Activated T-cell treated with anti-CD3 and anti-CD28 coated beads, Interleukin-2, amount 50 U/mL, for 1 hour (primary cell): ENCODE measurements at regions not wholly inside any gene's neighbourhood (a gene's known extent, or its start where the extent isn't known, plus 50 kb on each side); places are given as distances from the start of the nearest gene placed in this dataset.

ENCODE experiments used
- DNase-seq: peaks from one replicate; pipeline ENCODE4 v3.0.0-alpha.2; 2020

DNA sequence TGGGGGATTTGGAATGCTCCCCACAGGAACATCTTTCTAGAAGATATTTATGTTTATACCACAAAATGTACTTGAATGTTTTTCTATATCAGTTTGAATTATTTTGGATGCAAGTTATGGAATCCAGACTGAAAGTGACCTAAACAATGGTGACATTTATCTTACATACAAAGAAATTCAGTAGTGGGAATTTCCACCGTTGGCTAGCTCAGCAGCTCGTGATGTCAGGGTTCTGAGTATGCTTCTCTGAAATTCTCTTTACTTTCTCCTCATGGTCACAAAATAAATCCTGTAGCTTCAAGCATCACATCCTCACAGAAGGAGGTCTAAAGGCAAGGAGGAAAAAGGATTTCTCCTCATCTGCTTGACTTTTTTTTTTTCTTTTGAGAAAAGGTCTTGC, 105.3 kb downstream of the AKAIN1 start:
- no peak for DNase-seq

DNA sequence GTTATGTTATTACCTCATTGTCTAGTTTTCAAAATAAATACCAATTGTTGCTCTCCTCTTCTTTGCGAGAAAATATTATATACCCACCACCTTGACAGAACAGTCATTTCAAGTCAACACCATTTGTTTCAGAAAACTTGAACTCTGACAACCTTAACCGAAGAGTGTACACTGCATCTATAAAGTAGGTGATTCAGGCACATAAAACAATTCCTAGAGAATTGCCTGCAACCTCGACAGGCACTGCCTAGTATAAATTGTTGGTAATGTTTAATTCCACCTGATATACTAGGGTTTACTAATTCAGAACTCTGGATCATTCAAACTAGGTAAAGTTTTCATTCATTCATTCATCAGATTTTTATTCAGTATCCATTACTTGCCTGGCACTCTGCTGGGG, 121.8 kb downstream of the AKAIN1 start:
- no peak for DNase-seq

DNA sequence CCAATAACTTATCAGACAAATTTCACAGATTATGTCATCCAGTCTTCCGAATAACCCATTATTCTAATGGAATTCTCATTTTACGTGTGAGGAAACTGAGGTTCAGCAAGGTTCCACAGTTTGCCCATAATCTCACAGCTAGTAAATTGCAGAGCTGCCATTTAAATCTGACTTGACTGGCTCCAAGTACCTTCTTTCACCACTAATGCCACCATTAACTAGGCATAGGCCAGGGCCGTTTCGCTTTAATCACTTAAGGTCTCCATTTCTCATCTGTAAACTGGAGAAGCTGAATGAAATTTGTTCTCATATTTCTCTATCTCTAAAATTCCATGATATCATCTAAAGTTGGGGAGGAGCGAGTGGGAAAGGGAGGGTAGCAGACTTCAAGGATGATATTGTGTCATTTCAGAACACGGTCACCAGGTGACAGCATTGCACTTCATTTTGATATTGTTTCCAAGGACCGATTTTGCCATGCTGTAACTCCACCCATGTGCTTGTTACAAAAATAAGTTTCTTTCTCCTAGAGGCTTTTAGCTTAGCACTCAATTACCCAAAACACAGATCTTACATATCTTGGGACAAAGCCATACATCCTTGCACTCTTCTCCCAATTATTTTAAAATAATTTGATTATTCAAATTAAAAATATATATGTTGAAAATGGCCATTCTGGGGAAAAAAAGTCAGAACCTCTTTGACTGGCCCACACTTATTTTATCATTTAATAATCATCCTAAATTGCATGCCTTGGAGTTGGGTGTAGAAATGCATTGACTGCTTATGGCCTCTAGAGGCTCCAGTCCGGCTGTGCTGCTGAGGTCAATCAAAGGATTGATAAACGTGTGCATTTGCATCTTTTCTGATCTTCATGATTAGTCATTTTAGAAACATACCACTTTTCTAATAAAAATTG, 123.8 kb downstream of the AKAIN1 start:
- no peak for DNase-seq

DNA sequence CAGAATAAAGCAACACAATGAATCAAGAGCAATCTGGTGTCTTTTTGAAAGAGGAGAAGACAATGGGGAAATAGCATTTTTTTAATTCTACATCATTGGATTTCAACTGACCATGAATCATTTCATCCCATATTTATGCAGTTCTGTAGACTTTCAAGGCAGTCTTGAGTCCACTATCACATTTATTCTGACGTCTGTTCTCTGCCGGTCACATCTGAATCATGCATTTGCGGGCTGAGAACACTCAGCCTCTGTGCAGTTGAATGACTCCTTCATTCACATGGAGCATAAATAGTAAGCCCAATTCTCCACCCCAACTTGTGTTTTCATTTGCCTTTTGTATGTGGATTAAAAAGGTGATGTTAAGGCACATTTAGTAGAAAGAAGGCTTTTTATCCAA, 128.2 kb downstream of the AKAIN1 start:
- no peak for DNase-seq

DNA sequence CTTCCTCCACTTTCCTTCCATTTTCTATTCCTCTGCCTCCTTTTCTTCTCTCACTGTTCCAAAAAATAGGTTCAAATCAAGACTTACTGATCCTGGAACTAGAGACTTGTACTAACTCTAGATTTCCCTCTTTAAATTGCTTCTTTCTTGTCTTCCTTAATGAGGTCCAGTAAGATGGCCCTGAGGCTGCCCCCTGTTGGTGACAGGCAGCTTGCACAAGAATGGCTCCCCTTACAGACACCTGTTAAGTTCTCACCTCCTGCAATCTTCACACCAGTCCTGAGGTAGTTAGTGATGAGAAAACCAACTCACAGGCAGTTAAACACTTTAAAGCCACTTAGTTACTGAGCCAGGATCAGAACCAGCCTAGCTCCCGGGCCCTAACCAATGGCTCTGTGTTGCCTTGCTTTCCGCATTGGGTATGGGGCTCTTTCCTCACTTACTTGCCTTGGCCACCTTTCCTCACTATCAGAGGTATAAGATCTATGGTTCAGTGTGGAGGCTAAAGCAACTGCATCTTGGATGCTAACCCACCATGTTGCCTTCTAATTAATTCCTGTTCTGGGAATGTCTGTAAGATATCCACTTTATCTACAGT, 130.6 kb downstream of the AKAIN1 start:
- DNase-seq = no peak

DNA sequence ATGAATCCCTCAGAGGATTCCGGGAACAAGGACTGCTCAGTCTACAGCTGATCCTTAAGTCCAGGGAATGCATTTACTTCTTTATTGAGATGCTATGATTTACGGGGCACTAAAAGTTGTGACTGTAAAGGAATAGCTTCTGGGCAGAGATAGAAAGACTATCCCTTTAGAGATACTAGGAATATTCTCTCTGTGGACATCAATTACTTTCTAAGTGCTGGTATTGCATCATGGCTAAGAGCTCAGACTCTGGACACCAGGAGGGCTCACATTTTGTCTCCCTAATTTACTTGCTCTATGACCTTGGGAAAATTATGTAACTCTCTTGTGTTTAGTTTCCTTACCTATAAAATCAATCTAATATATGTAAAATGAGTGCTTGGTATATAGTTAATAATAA, 131.4 kb downstream of the AKAIN1 start:
- DNase-seq = no peak

DNA sequence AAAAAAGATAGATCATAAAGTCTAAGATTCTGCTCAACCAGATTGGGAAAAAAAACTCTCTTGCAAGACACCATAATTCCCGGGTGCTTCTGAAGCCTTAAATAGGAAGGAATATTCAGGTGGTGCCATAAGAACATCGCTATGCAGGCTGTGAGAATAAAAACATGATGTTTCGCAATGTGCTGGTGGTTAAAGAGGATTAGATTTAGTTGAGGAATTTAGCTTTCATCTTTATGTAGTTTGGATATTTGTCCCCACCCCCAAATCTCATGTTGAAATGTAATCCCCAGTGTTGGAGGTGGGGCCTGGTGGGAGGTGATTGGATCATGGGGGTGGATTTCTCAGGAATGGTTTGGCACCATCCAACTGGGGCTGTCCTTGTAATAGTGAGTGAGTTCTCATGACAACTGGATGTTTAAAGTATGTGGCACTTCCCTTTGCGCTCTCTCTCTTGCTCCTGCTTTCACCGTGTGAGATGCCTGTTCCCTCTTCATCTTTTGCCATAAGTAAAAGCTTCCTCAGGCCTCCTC, 132.2 kb downstream of the AKAIN1 start:
- DNase-seq = no peak

DNA sequence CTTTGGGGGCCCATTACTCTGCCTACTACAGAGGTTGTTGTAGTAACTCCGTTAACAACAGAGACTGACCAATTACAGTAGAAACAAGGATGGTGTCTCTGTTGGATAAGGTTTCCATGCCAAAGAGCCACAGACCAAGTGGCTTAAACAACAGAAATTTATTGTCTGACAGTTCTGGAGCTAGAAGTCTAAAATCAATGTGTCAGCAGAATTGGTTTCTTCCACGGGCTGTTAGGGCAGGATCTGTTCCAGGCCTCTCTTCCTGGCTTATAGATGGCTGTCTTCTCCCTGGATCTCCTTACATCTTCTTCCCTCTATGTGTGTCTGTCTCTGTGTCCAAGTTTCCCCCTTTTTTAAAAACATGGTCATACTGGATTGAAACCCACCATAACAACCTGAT, 135.3 kb downstream of the AKAIN1 start:
- no peak for DNase-seq

DNA sequence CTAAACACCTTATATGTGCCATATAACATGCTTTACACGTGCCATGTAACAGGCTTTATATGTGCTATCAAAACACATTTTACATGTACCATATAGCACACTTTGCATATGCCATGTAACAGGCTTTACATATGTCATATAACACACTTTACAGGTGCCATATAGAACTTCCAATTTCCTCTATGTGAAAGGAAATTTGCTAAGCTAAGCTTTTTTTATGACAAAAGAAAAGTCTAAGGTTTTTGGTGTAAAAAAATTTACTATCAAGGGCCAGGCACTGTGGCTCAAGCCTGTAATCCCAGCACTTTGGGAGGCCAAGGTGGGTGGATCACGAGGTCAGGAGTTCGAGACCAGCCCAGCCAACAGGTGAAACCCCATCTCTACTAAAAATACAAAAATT, 136.5 kb downstream of the AKAIN1 start:
- no peak for DNase-seq

DNA sequence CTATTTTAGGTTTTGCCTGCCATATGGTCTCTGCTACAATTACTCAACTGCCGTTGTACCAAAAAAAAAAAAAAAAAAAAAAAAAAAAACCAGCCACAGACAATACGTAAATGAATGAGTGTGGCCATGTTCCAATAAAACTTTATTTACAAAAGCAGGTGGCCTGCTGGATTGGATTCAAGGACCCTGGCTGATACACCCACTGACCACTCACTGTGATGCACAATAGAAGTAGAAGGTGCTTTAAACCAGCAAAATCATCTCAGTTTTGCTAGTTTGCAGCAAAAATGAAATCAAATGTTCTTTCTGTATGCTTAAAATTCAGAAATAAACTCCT, 137.4 kb downstream of the AKAIN1 start:
- DNase-seq = no peak

DNA sequence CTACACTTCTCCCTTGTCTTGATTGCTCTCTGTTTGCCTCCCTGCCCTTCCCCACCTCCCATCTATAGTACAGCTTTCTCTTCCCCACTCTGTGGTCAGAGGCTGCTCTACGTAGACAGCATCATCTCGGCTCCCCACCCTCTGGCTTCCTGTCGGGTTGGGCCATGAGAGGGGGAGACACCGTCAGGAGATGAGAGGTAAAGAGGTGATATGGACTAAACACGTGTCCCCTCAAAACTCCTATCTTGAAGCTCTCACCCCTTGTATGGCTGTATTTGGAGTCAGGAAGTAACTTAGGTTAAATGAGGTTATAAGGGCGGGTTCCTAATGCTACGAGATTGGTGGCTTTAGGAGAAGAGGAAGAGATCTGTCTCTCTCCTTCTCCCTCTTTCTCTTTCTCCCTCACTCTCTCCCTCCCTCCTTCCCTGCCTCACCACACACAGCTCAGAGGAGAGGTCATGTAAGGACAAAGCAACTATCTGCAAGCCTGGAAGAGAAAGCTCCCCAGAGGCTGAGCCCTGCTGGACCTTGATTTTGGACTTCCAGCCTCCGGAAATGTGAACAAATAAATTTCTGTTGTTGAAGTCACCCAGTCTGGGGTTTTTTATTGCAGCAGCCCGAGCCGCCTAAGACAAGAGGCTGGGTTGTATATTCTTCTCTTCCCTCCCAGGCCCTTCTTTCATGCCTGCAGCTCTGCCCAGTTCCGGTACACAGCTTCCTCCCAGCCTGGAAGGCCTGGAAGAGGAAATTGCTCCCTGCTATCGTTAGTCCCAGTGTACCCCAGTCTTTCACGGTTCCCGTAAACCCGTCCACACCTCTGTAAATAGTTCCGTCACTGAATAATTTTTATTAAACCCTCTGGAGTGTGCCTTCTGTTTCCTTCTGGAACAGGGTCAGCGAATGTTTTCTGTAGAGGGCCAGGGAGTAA, 138.0 kb downstream of the AKAIN1 start:
- DNase-seq = peak; percentile 42

DNA sequence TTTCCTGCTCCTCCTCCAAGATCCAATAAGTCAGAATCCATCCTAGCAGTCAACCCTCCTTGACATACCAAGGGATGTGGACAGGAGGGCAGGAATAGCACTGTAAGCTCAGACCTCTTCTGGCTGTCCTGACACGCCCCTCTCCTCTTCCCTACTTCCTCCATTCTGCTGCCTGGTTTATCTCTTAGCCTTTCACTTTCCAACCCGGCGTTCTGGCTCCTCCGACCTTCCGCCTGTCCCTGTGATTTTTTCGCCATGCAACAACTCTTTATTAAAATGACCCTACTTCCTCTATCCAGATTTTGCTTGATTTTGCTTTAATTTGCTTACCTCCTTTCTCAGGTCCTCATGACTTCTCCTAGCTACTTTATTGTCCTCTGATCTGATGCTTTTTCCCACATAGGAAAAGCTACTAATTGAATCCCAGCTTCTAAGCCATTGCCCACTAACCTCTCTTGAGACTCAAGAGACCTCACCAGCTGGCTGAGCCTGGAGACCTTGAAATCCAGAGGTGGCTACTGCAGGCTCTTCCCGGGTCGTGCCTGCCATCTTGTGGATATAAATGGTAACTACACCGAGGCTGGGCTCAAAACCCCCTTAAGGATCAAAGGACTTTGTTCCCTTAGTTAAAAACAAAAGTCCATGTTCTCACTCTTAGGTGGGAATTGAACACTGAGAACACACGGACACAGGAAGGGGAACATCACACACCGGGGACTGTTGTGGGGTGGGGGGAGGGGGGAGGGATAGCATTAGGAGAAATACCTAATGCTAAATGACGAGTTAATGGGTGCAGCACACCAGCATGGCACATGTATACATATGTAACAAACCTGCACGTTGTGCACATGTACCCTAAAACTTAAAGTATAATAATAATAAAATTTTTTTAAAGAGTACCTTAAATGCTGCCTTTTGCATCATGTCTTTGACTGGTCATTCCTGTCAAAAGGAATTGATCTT, 139.4 kb downstream of the AKAIN1 start:
- peak; percentile 48 for DNase-seq

DNA sequence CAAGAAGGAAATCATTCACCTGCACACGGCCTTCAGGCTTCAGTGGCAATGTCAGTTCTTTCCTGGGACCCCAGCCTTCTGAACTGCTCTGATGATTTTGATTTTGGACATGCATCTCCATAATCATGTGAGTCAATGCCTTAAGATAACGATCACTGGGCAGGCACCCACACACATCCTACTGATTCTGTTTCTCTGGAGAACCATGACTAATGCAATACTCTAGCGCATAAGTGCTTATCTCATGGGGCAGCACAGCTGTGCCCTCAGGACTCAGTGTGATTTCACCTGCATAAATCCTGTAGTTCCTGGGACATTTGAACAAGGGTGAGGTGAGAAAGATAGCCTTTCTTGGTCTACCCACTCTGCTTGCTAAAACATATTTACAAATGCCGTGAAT, 144.6 kb downstream of the AKAIN1 start:
- no peak for DNase-seq

DNA sequence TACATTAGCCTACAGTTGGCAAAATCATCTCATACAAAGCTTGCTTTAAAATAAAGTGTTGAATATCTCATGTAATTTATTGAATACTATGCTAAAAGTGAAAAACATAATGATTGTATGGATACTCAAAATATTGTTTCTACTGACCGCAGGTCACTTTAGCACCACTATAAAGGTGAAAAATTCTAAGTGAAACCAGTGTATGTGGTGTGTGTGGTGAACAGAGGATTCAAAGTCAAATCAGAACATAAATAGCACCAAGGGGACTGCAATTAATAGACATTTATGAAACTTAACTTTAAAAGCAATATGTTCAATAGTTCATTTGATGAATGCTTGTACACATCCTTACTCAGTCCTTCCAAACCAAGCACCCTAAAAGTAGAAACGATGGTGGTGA, 145.8 kb downstream of the AKAIN1 start:
- DNase-seq = no peak

DNA sequence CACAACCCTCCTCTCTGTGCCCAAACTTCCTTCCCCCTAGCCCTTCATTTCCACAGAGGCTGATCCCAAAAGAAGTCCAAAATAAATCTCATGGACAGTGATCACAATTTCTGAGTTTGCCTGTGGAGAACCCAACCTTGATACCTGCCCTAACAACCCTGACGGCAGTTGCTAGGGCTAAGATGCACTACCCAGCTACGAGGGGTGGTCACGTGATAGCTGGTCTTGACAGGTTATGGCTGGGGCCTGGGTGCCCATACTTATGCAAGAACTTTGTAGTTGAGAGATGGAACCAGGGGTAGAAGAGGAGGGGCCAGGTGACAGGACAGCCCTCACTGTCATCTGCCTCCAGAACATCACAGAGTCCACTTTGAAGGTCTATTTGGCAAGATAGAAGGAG, 147.9 kb downstream of the AKAIN1 start:
- DNase-seq = no peak

DNA sequence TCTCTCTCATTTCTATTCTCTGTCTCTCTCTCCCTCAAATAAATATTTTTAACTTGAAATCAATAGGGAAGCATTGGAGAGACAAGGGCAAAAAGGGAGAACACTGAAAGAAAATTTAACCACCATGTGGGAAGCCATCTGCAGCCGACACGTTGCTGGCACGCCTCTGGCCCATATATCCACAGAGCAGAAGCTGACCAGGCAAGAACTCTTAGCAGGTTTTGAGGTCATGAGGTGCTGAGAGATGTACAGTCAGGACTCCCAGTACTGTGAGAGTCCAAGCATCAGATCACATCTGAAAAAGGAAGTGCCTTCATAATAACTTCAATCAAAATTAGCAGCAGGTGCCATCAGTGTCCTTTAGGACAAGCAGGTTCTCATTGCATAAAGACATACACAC, 156.6 kb downstream of the AKAIN1 start:
- DNase-seq = no peak

DNA sequence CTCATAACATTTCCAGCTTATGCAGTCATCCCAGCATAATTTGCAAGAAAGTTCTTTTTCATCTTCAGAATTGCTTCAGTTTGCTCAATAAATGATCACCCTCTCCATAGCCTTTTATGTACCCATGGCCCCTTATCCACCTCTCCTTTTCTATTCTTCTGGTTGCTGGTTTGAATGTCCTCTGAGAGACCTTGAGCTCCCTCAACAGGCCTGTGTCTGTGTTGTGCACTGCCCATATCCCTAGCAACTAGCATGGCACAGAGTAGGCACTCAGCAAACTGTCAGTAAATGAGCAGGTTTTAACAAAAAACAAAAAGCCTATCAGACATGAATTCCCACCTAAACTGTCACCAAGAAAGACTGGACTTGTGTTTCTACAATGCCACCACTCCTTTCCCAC, 160.5 kb downstream of the AKAIN1 start:
- no peak for DNase-seq

DNA sequence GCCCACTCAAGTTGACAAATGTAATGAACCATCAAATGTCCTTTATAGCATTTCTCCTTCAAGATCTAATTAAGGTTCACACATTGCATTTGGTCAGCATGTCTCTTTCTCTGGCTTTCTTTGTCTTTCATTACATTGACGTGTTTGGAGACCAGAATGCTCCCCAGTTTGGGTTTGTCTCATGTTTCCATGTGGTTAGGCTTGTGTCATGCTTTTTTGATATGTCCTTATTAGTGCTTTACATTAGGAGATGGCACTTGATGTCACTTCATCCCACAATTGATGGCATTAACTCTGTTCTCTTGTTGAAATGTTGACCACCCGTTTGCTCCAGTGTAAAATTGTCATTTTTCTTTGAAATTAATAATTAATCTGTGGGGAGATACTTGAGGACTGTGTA, 165.8 kb downstream of the AKAIN1 start:
- no peak for DNase-seq

DNA sequence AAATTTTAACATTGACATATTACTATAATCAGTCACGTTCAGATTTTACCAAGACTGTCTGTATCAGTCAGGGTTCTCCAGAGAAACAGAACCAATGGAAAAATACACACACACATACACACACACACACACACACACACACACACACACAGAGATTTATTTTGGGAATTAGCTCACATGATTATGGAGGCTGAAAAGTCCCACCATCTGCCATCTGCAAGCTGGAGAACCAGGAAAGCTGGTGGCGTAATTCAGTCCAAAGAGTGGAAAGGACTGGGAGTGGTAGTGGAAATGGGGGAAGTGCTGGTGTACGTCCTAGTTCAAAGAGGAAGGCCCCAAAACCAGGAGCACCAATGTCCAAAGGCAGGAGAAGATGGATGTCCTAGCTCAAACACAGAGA, 166.4 kb downstream of the AKAIN1 start:
- no peak for DNase-seq

DNA sequence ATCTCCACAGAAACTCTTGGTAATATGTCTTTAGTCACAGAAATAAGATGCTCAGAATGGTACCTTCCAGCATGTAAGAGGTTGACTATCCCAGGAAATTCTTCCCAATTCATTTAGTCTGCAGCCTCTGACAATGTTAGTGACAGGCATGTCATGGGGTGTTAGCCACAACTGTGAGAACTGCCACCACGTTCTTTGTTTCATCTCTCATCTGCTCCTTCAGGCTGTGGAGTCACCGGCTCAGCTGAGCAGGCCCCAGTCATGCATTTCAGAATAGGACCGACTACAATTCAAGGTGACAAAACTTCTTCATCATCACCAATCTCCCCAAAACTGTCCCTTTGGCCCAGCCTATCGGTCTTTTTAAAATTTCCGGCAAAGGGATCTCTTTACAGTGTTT, 167.5 kb downstream of the AKAIN1 start:
- no peak for DNase-seq

DNA sequence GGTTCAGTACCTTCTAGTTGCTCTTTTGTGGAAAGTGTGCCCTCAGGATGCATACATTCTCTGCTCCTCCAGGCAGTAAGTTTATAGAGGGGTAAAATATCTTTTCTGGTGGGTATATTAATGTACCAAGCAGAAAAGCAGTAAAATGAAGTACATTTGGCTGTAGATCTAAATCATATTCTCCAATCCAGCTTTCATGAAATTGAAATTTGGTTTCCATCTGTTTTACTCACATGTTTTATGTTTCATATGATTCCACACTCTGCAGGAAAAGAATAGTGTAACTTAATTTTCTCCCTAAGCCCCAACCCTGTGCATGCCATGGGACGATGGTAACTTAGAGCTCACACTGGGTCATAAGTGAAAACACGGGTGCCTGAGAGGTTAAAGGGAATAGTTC, 172.3 kb downstream of the AKAIN1 start:
- no peak for DNase-seq

DNA sequence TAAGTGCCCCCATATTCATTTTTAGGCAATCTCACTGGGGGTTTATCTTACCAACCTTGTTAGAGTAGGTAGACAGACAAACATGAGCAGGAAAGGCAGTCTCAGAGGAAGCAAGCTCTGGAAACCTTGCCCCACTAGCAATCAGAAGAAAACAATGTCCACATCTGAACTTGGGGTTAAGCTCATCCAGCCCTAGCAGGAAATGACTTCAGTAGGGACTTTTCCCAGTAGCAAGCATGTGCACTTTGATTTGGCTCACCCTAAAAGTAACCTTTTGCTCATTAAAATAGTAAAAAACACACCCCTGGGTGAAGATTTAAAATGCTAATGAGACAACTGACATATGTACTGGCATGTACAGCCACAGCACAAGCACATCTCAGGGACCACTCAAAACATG, 175.5 kb downstream of the AKAIN1 start:
- no peak for DNase-seq
